ENCODE measurements at regions not wholly inside any gene's neighbourhood (a gene's known extent, or its start where the extent isn't known, plus 50 kb on each side); places are given as distances from the start of the nearest gene placed in this dataset.

DNA sequence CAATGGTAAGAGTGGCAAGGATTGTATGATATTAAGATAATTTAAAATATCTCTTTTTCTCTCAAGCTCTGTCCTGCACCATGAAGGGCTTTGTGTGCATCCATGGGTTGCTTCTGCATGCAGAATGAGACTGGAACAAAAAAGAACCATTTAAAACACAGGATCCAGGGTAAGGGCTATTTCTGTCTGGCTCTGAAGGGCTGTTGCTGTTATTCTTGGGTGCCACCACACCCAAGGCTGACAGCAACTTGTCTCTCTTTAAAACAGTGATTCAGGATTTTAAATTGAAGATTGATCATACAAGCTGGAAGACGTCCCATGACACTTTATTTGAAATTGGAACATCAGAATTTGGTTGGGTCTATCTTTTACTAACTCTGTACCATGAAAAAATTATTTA, 268.8 kb upstream of the CNTN3 start:
- TF ChIP-seq, protein P1, sequence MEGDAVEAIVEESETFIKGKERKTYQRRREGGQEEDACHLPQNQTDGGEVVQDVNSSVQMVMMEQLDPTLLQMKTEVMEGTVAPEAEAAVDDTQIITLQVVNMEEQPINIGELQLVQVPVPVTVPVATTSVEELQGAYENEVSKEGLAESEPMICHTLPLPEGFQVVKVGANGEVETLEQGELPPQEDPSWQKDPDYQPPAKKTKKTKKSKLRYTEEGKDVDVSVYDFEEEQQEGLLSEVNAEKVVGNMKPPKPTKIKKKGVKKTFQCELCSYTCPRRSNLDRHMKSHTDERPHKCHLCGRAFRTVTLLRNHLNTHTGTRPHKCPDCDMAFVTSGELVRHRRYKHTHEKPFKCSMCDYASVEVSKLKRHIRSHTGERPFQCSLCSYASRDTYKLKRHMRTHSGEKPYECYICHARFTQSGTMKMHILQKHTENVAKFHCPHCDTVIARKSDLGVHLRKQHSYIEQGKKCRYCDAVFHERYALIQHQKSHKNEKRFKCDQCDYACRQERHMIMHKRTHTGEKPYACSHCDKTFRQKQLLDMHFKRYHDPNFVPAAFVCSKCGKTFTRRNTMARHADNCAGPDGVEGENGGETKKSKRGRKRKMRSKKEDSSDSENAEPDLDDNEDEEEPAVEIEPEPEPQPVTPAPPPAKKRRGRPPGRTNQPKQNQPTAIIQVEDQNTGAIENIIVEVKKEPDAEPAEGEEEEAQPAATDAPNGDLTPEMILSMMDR (conservative IDR thresholded peaks at IDR 0.05 in 1 of 2, IDR thresholded peaks at IDR 0.05 in 1 of 2; ENCODE audit: extremely low read depth in 1 of 2, insufficient read depth in 1 of 2, low read depth in 1 of 2, low read length in 2 of 2) = no peak
- no peak for TF ChIP-seq EZH2 (IDR thresholded peaks at IDR 0.05; ENCODE audit: borderline replicate concordance, low read length)

Measured in mammary epithelial cell (primary cell).